ENCODE measurements at regions not wholly inside any gene's neighbourhood (a gene's known extent, or its start where the extent isn't known, plus 50 kb on each side); places are given as distances from the start of the nearest gene placed in this dataset.

GRCh38 chr1:37294529-37294928 is 179.9 kb upstream of the ZC3H12A start:
- Histone ChIP-seq H3K4me3 (no peak overlapping the region), H3K9me3 (no peaks in the 10 kb centered on the region)
- TF ChIP-seq, protein P1, sequence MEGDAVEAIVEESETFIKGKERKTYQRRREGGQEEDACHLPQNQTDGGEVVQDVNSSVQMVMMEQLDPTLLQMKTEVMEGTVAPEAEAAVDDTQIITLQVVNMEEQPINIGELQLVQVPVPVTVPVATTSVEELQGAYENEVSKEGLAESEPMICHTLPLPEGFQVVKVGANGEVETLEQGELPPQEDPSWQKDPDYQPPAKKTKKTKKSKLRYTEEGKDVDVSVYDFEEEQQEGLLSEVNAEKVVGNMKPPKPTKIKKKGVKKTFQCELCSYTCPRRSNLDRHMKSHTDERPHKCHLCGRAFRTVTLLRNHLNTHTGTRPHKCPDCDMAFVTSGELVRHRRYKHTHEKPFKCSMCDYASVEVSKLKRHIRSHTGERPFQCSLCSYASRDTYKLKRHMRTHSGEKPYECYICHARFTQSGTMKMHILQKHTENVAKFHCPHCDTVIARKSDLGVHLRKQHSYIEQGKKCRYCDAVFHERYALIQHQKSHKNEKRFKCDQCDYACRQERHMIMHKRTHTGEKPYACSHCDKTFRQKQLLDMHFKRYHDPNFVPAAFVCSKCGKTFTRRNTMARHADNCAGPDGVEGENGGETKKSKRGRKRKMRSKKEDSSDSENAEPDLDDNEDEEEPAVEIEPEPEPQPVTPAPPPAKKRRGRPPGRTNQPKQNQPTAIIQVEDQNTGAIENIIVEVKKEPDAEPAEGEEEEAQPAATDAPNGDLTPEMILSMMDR (IDR thresholded peaks at IDR 0.05) = no peak

DNA sequence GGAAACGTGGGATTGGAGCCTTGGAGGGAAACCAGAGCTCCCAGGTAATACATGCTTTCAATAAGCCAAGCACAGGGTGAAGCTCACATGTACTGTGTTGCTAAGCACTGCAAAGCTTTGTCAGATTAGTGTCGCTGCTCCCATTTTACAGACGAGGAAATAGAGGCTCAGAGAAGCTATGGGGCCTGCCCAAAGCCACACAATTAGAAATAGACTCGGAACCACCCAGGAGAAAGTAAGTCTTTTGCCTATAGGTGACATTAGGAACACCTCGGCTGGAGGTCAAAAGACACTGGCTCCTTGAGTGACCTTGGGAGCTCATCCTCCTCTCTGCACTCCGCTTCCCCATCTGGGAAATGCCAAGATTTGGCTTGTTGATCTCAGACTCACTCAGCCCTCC is 175.6 kb upstream of the ZC3H12A start:
- Histone ChIP-seq H3K9me3 (no peaks in the 10 kb centered on the region), H3K4me3 (no peak overlapping the region), H3K27me3 (ENCODE audit: low read depth) (peaks cover 28% of the 10 kb centered on the region), H3K27ac (no peak overlapping the region), H3K36me3 (no peaks in the 10 kb centered on the region), H3K4me1 (no peaks in the 10 kb centered on the region)
- no peak for ATAC-seq
- DNase-seq = no peak
- TF ChIP-seq, protein P1 (IDR thresholded peaks at IDR 0.05) = no peak
- intact Hi-C loops (cut with DNase I) = no loop called here

More at GRCh38 chr1:37294529-37294928, 179.9 kb upstream of the ZC3H12A start:
- H3K27ac ChIP-seq = no peak overlapping the region
- H3K27me3 ChIP-seq (ENCODE audit: low read depth) = peaks cover 20% of the 10 kb centered on the region
- intact Hi-C loops (cut with DNase I) = no loop called here
- no peak for ATAC-seq
- H3K4me1 ChIP-seq = no peaks in the 10 kb centered on the region
- no peak for DNase-seq
- no peaks in the 10 kb centered on the region for H3K36me3 ChIP-seq

GRCh38 chr1:37299216-37299615 is 175.2 kb upstream of the ZC3H12A start:
- peaks cover 28% of the 10 kb centered on the region for H3K27me3 ChIP-seq (ENCODE audit: low read depth)

GRCh38 chr1:37303884-37304574 is 170.4 kb upstream of the ZC3H12A start:
- peaks cover 18% of the 10 kb centered on the region for H3K27me3 ChIP-seq (ENCODE audit: low read depth)
- intact Hi-C loops (cut with DNase I) = no loop called here
- ATAC-seq (no peak), DNase-seq (no peak)
- TF ChIP-seq, protein P1 (IDR thresholded peaks at IDR 0.05) = no peak
- no peak overlapping the region for H3K4me3 ChIP-seq
- no peaks in the 10 kb centered on the region for H3K4me1 ChIP-seq
- H3K9me3 ChIP-seq = no peaks in the 10 kb centered on the region
- no peak overlapping the region for H3K27ac ChIP-seq
- H3K36me3 ChIP-seq = no peaks in the 10 kb centered on the region

More at GRCh38 chr1:37299216-37299615, 175.2 kb upstream of the ZC3H12A start:
- H3K27ac ChIP-seq = no peak overlapping the region
- H3K4me3 ChIP-seq = no peak overlapping the region
- DNase-seq = no peak
- H3K9me3 ChIP-seq = no peaks in the 10 kb centered on the region
- no peaks in the 10 kb centered on the region for H3K36me3 ChIP-seq
- H3K4me1 ChIP-seq = no peaks in the 10 kb centered on the region
- intact Hi-C loops (cut with DNase I) = no loop called here
- TF ChIP-seq, protein P1 (IDR thresholded peaks at IDR 0.05) = no peak
- no peak for ATAC-seq

GRCh38 chr1:37305108-37305507 is 169.3 kb upstream of the ZC3H12A start:
- ATAC-seq (no peak), DNase-seq (no peak)
- peaks cover 11% of the 10 kb centered on the region for H3K27me3 ChIP-seq (ENCODE audit: low read depth)
- intact Hi-C loops (cut with DNase I) = no loop called here
- H3K9me3 ChIP-seq = no peaks in the 10 kb centered on the region
- no peaks in the 10 kb centered on the region for H3K36me3 ChIP-seq
- TF ChIP-seq, protein P1 (IDR thresholded peaks at IDR 0.05) = no peak
- H3K4me1 ChIP-seq = no peaks in the 10 kb centered on the region
- no peak overlapping the region for H3K27ac ChIP-seq
- no peak overlapping the region for H3K4me3 ChIP-seq

All from lower lobe of right lung (tissue), 2 donors.